Amniotic epithelial cell (primary cell): ENCODE measurements at regions not wholly inside any gene's neighbourhood (a gene's known extent, or its start where the extent isn't known, plus 50 kb on each side); places are given as distances from the start of the nearest gene placed in this dataset.

ENCODE experiments used
- DNase-seq: peaks from one replicate; pipeline ENCODE4 v3.0.0-alpha.2; 2010; ENCODE audit warnings: low read depth

- no peak for DNase-seq
These were observed 70.5 kb upstream of the HMGN3 start for GRCh38 chr6:79305020-79305419.

DNA sequence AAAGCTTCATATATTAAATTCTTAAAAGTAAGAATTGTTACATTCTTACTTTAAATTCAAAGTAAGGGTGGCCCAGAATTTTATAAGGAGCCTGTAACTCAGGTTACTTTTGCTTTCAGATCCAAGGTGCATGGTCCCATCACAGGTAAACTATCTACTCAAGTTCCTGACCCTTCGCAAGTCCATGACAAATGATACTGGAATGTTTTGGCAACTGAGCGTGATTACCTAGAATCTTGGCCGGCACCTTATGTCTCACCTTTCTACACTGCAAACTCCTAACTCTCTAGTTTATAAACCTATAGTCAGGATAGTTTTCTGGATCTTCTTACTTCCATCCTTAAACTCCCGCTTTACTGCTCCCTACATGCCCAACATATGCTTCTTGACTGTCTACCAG, 67.9 kb upstream of the HMGN3 start:
- no peak for DNase-seq

DNA sequence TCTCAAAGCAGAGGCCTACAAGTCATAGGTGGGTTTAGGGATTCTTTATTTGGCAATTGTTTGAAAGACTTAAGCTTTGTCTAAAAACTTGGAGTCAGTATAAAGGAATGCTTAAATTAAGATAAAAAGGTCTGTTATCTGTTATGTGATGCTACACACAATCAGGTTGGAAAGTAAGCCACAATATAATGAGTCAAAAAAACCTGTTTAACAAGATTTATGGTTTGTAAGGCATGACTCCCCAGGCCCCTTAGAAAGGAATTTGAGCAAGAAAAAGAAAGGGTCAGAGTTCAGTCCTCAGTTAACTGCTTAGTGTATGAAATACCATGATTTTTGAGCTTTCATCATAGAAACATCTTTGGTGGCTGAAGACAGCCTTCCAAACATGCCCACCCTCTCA, 66.8 kb upstream of the HMGN3 start:
- peak; percentile 39 for DNase-seq

- no peak for DNase-seq
These were observed 61.7 kb upstream of the HMGN3 start for GRCh38 chr6:79296211-79296610.
